Upper lobe of right lung (tissue), 1 donor: ENCODE measurements at regions not wholly inside any gene's neighbourhood (a gene's known extent, or its start where the extent isn't known, plus 50 kb on each side); places are given as distances from the start of the nearest gene placed in this dataset.

Source experiments
- ATAC-seq: fragments of 200-7000 bp; cut with Tn5 transposase; one replicate; pipeline ENCODE4 v1.9.1; 2020; ENCODE audit warnings: mild to moderate bottlenecking, moderate library complexity
- DNase-seq: peaks from one replicate; pipeline ENCODE4 v3.0.0-alpha.2; 2020
- H3K27ac ChIP-seq: fragments of 200-600 bp; one replicate; pipeline ENCODE4 v1.8.0; 2022
- H3K27me3 ChIP-seq: fragments of 200-600 bp; one replicate; pipeline ENCODE4 v1.8.0; 2022; ENCODE audit warnings: mild to moderate bottlenecking
- H3K36me3 ChIP-seq: fragments of 200-600 bp; one replicate; pipeline ENCODE4 v1.8.0; 2022
- H3K4me1 ChIP-seq: fragments of 200-600 bp; one replicate; pipeline ENCODE4 v1.8.0; 2022
- H3K4me3 ChIP-seq: fragments of 200-600 bp; one replicate; pipeline ENCODE4 v1.8.0; 2022; ENCODE audit warnings: mild to moderate bottlenecking
- H3K9me3 ChIP-seq: fragments of 200-600 bp; one replicate; pipeline ENCODE4 v1.8.0; 2022
- CTCF ChIP-seq: fragments of 200-600 bp; IDR thresholded peaks from one replicate; pipeline ENCODE4 v1.8.0; 2022; ENCODE audit warnings: antibody characterized with exemption
- intact Hi-C: fragments of 100-400 bp; cut with DNase I; formaldehyde crosslinking; loops from one replicate; pipeline ENCODE4 v1.11.0; 2022
- donor health status: DM: no; HTN: yes; CAD: no; lungs with severe emphysema.

- no peak for TF ChIP-seq CTCF
- ATAC-seq (no peak), DNase-seq (no peak)
- Histone ChIP-seq H3K27ac (no peak overlapping the region), H3K9me3 (no peaks in the 10 kb centered on the region), H3K36me3 (no peaks in the 10 kb centered on the region), H3K27me3 (no peaks in the 10 kb centered on the region), H3K4me3 (no peak overlapping the region), H3K4me1 (peaks cover 18% of the 10 kb centered on the region)
- intact Hi-C loops = no loop called here
These were observed 121.9 kb upstream of the HAAO start for GRCh38 chr2:42914314-42914713.

GRCh38 chr2:42913280-42913878 is 121.0 kb upstream of the HAAO start:
- Histone ChIP-seq H3K27ac (no peak overlapping the region), H3K36me3 (no peaks in the 10 kb centered on the region), H3K27me3 (no peaks in the 10 kb centered on the region), H3K4me3 (no peak overlapping the region), H3K4me1 (peaks cover 20% of the 10 kb centered on the region), H3K9me3 (no peaks in the 10 kb centered on the region)
- intact Hi-C loops = no loop called here
- DNase-seq (no peak), ATAC-seq (no peak)
- no peak for TF ChIP-seq CTCF

GRCh38 chr2:42910645-42911405 is 118.4 kb upstream of the HAAO start:
- peaks cover 1% of the 10 kb centered on the region for H3K27me3 ChIP-seq
- intact Hi-C loops = no loop called here
- H3K9me3 ChIP-seq = no peaks in the 10 kb centered on the region
- H3K27ac ChIP-seq = no peak overlapping the region
- no peak for DNase-seq
- H3K4me3 ChIP-seq = no peak overlapping the region
- peaks cover 40% of the 10 kb centered on the region for H3K4me1 ChIP-seq
- no peak for TF ChIP-seq CTCF
- ATAC-seq = peak; percentile 90
- H3K36me3 ChIP-seq = no peaks in the 10 kb centered on the region

- H3K4me1 ChIP-seq = peaks cover 47% of the 10 kb centered on the region
These were observed 117.6 kb upstream of the HAAO start for GRCh38 chr2:42909966-42910365.

GRCh38 chr2:42908518-42909200 is 116.3 kb upstream of the HAAO start:
- no peak for ATAC-seq
- no peak for DNase-seq
- TF ChIP-seq CTCF = no peak
- Histone ChIP-seq H3K9me3 (no peaks in the 10 kb centered on the region), H3K36me3 (no peaks in the 10 kb centered on the region), H3K27ac (peak overlapping the region; percentile 37), H3K27me3 (peaks cover 12% of the 10 kb centered on the region), H3K4me3 (no peak overlapping the region), H3K4me1 (peaks cover 47% of the 10 kb centered on the region)
- intact Hi-C loops = no loop called here

More at GRCh38 chr2:42909966-42910365, 117.6 kb upstream of the HAAO start:
- H3K4me3 ChIP-seq = no peak overlapping the region
- peaks cover 10% of the 10 kb centered on the region for H3K27me3 ChIP-seq
- DNase-seq (no peak), ATAC-seq (no peak)
- H3K36me3 ChIP-seq = no peaks in the 10 kb centered on the region
- TF ChIP-seq CTCF = no peak
- intact Hi-C loops = no loop called here
- H3K27ac ChIP-seq = no peak overlapping the region
- H3K9me3 ChIP-seq = no peaks in the 10 kb centered on the region
